ENCODE measurements at regions not wholly inside any gene's neighbourhood (a gene's known extent, or its start where the extent isn't known, plus 50 kb on each side); places are given as distances from the start of the nearest gene placed in this dataset.

DNA sequence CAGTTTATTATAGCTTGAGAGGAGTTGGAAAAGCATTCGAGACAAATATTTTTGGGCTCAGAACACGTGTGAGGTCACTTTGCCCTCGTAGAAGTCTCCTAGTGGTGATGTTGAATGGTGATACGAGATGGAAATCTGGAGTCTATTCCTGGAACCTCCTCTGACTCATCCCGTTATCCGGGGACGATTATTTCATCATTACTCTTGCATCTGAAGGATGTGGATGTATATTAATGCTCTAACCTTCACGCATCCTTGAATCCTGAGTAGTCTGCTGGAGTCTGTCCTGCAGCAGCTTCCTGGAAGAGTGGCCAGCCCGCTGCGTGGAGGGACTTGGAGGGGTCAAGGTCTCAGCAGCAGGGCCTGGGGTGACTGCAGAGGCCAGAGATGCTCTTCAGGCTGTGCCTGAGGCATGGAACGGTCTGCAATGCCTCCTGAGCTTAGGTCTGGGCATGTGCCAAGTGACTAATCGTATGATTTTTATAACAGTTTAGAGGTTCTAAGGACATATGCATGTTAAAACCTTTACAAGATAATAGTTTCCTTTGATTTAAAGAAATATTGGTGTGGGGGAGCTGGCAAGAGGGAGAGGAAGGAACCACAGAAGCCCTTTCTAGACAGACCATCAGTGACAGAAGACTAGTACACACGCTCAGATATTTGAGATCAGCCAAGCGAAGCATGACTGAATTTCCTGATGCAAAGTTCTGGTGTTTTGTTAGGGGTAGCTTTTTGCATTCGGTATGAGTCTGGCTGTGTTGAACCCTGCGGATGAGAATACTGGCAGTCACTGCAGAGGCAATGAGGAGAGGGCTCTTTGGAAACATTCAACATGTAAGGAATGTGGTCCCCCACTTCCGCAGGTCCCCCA is 400.2 kb downstream of the QKI start:
- no peak for DNase-seq

DNA sequence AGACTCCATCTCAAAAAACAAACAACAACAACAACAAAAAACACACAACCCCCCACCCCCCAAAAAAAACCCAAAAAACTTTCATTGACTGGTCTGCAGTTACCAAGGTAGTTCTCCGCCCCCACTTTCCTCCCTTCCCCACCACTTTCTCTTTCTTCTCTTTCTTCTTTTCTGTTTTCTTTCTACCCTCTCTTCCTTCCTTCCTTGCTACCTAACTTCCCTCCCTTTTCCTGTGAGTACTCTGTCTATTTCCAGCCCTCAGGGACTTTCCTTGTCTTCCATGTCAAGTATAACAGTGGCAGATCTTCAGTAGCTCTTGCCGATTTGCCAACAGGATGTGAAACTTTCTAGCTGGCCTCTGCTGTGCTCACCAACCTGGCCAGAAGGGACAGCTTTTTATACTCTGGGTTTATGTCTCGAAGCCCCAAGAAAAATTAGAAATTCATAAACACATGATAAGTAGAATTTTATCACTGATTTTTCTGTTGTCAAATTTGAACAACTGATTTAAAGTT is 399.5 kb downstream of the QKI start:
- no peak for DNase-seq

DNA sequence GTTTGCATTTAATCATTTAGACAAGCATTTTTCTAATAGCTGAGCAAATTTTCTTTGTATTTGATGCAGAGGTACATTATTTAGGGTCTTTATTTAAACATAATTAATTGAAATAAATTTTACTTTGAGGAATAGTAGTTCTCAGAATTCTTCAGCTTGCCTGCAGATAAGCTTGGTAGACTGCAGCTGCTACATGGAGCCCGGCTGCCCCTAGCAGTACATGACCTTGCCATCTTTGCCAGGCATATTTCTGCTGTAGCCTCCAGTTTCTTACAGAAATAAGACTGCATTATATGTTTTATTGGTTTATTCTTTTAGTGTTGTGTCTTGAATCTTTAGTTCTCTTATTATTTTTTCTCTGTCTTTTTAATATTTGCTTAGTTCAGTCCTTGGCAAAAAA is 396.8 kb downstream of the QKI start:
- no peak for DNase-seq

DNA sequence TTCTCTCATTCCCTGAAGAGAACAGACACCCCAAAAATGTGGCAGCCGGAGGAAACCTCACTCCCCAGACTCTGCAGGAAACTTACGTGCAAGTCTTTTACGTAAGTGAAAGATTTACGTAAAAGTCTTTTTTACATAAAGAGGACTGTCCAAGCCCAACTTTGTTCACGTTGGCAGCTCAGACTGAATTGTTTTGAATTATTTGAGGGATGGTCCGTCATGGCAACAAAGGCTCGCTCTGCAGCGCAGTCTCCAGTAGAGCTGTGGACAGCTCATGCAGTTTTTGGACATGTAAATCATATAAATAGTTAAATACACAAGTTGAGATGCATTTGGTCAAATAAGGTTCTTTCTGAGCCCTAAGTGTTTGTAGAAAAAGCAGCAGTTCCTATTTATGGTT is 394.8 kb downstream of the QKI start:
- DNase-seq = no peak

DNA sequence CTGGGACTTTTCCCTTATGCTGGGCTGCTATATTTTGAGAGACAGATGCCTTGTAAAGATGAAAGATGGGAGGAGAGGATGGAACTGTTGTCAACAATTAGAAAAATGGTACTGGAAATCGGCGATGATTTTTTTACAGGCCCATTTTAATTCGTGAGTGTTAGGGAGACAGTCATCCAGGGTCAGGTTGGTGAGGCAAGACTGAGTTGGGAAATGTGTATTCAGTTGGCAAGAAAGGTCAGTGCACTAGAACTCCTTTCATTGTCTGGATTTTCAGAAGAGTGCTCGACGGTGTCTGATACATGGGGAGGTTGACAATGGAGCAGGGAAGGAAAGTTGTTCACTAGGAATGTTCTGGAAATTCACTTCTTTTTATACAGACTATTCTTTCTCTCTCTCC is 394.4 kb downstream of the QKI start:
- no peak for DNase-seq

DNA sequence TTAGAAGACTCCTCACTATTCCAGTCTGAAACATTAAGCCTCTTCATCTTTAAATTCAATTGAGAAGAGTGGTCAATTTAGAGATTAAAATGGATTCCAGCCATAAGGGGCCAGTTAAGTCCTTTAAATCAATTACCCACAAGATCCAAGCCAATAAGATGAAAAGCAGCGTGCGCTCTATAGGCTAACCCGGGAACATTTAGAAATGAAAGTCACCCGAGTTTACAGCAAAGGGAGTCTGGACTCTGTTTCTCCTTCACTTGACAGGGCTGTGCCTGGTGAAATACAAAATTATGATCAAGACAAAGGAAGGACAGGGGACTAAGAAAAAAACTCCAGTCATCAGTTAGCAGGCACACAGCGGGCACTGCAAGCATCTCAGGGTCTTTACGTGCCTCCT is 393.7 kb downstream of the QKI start:
- no peak for DNase-seq

DNA sequence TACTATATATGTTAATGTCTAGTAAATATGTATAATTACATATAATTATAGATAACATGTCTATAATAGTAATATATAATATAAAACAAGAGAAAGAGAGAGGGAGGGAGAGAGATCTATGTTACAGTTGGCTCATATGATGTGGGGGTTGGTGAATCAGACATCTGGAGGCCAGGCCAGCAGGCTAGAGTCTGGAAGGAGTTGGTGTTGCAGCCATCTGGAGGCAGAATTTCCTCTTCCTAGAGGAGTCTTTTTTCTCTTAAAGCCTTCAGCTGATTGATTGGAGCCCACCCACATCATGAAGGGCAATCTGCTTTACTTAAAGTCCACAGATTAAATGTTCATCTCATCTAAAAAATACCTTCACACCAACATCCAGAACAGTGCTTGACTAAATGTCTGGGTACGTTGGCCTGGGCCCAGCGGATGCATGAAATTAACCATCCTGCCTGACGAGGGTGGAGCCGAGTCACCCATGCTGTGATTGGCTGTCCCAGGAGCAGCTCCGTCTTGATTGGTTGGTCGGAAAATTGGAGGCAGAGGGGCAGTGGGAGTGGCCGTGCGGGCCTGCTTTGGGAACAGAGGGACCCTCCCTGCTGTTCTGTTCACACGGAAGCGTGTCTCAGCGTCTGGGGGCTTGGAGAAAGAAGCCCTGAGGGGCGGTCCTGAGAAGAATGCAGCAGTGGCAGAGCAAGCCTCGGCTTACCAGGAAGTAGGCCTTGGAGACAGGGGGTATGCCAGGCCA is 392.4 kb downstream of the QKI start:
- DNase-seq = no peak

DNA sequence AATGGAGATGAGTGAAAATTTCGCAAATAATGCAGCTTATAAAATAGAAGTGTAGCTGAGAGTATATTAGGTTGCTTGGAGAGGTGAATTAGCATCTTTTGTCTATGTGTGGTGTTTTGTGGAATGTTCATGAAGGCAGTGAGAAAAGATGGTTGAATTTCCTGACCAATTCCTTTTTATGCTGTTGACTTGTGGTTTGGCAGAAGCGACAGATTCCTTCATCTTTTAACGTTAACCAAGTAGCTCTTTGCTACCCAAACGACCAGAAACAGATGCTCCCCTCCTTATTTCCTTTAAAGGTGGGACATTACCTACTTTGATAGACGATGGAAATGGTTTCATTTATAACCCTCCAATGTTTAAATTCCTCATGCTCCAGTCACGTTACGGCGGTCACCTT is 390.5 kb downstream of the QKI start:
- no peak for DNase-seq

DNA sequence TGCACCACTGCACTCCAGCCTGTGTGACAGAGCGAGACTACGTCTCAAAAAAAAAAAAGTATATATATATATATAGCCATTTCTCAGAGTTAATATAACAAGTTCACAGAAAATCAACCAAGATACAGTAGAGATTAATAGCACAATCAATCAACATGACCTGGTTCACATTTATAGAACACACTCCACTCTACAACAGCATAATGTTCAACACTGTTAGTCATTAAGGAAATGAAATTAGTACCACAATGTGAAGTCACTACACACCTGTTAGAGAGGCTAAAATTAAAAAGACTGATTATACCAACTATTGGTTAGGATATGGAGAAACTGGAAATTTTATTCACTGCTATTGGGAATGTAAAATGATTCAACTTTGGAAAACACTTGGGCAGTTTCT is 387.7 kb downstream of the QKI start:
- DNase-seq = no peak

DNA sequence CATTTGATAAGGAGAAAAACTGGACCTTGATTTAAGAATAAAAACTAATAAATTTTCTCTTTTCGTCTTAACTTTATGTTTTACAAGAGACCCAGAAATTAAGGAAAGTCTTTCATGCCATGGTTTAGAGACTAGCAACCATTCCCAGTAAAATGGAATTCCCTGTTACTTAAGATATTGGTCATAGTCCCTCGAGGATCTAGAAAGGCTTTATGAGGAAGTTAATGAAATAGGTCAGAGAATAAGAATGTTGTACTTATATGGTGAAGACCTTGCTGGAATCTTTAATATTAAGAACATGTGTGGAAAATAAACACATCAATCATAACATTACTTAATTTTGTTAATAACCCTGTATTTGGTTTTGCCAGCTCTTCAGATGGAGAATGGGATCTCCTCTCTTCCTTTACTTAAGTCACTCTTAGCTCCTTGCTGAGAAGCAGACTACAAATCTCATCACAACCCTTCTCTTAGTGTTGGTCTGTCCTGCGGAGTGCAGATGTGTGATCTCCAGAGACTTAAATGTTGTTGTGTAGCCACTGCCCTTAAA is 382.9 kb downstream of the QKI start:
- DNase-seq = no peak

DNA sequence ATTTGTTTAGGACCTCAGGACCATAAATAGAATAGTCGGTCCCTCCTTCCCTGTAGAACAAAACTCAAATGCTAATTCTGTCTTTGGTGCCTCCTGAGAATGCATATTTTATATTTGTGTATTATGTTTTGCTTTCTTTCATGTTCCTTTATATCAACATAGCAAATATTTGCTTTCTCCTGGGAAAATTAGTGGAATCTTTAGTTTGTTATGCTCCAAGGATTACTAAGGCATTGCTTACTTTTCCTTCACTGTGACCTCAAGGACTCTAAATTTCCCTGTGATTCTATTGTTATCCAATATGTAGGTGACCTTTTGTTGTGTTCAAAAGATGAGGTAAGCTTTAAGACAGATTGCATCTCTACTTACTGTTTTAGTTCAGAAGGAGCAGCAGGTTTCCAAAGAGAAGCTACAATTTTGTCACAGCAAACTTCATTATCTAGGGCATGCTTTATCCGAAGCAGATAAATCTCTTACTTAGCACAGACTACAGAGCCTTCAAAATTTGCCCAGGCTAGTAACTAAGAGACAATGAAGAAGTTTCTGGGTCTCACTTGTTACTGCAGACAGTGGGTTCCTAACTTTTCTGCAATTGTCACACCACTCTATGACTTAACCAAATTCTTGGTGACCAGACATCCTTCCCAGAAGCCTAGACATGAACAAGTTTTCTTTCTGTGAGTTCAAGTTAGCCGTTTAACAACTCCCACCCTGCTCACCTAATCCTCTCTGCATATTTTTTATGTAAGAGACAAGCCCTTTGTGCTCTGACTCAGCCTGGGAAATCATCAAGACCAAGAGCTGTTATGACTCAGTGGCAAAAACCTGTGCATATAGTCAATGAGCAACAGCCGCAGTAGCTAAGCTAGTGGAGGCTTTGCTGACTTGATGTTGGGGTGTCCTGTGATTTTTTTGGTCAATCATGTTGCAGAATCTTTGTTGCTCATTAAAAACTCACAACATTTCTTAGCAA is 378.8 kb downstream of the QKI start:
- no peak for DNase-seq

DNA sequence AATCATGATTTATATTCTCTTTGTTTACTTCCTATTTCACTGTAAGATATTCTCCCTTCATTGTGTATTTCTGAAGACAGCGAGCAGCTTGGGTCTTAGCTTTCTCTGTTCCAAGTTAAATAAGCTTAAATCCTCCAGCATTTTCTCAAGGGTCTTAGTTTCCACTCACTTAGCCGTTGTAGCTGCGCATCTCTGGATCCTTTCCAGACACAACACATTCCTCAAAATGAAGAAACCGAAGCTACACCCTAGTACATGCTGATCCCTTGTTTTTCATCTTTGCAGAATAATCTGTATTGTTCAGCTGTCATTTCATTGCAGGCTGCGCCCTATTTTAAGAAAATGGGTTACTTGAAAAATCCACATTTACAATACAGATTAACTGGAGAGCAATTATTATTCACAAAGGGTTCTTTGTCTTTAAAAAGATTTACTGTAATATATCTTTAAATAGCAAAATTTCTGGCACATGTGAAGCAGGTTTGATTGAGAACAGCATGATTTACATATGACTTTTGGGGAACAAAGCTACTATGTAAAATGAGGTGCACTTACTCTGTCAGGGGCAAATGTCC is 375.8 kb downstream of the QKI start:
- DNase-seq = no peak

DNA sequence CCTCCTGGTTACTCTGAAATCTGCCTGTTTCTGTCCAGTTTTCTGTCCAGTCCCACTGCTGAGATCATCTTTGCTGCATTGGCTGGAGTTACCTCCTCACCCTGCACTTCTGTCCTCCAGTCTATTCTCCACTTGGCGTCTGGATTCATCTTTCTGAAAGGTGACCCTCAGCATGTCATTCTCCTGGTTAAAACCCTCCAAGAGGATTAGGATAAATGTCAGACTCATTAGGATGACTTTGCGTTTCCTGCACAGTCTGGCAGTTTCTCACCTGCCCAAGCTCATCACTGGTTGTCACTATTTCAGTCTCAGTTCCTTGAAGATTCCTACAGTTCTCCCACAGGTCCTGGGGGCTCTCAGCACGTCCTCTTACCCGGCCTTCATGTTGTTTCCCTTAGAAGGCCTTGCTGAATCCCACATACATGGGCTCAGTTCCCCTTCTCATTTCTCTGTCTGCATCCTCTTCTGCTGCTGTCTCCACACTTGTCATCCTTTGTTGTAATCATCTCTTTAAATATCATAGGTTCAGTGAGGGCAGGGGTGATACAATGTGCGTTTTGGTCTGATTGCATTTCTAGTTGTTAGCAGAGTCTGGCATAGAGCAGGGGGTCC is 374.8 kb downstream of the QKI start:
- DNase-seq = no peak

DNA sequence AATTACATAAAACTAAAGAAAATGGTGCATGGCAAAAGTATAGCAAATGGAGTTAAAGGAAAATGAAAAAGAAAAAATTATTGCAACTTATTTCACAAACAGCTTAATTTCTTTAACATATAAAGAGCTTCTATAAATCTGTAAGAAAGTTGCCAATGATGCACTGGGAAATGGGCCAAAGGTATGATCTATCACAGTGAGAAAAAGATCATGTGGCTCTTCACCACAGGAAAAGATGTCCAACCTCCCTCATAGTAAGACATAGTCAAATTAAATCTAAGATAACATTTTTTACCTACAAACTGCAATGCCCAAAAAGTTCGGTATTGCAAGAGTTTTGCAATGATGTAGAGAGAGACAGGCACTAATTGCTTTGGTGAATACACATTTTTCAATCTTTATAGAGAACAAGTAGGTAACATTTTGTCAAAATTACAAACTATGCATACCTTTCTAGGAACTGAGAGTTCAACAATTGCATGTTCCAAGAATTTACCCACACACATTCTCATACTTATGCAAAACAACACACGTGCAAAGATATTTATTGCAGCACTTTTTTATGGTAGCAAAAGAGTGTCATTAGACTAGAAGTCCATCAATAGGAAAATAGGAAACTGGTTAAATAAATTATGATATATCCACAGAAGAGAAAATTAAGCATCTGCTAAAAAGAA is 372.6 kb downstream of the QKI start:
- no peak for DNase-seq

DNA sequence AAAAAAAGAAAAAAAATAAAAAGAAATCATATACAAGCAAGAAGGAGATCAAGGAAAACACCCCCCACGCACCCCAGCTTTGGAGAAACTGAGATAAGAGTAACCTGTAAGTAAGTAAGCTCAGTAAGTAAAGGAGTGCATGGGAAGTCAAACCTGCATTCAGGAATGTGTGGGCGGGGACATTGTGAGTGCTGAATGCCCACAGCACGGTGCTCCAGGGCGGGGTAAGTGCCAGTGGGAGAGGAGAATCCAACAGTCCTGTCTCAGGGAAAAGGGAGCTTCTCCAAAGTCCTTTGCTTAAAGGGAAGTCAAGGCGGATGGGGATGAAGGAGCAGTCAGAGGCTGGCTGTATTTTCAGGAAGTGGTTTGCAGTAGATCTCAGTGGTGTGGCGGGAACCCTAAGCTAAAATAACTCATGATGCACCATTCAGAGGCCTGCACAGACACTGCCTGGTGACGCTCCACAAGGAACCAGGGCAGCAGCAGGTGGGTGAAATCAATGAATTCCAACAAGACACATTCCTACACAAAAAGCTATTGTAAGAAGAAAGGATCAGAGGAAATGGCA is 368.0 kb downstream of the QKI start:
- no peak for DNase-seq

DNA sequence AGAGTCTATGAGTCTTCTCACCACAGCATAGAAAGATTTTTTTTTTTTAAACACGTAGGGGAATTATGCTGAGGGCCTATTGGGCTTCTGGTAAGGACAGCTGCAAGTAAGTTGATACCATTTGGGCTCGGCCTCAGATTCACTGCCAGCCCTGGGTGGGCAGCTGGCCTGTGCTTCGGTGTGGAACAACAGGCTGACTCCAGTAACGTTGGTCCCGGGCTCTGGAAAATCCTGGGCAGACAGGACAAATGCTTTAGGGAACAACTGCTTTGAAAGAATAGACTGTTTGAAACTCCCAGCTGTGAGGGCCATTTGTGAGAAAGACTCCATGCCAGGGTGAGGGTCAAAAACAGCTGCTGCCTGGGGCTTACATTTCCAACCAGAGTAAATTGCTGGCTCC is 366.5 kb downstream of the QKI start:
- no peak for DNase-seq

DNA sequence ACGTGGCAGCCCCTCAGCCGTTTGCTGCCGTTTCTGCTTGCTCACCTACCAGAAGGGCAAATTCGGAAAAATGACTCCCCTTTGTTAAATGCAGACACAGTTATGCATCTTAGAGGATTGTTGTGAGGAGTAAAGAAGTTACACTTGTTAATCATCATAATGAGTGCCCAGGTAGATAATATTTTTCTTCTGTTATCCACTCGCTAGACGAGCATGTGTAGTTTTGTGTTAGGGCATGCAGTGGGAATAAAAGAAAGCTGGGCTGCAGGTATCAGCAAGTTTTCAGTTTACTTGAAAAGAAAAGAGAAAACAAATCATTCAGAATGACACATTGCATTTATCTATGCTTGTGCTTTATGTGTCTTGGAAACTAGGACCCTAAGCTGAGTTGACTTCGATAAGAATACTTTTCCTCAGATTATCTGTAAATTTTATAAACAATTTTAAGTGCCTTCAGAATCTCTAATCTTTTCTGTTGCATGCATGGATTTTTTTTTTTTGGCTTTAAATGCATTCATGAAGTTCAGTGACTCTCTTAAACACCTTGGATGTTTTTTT is 365.3 kb downstream of the QKI start:
- no peak for DNase-seq

DNA sequence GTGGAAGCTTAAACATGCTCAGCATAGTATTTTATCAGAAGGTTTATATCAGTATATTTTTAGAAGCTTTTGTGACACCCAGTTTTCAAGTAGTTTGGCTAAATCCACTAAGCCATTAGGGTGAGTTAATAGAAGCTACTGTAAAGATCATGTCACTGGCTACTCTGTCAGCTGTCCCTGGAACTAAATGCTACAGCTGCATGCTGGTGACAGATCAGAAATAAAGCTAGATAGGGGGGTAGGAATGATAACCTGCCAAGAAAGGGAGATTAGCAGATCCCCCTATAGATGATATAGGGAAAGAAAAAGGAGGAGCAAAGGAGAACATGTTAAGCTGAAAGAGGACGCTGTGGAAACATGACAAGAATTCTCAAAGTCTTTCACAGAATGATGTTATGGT is 363.2 kb downstream of the QKI start:
- DNase-seq = no peak

DNA sequence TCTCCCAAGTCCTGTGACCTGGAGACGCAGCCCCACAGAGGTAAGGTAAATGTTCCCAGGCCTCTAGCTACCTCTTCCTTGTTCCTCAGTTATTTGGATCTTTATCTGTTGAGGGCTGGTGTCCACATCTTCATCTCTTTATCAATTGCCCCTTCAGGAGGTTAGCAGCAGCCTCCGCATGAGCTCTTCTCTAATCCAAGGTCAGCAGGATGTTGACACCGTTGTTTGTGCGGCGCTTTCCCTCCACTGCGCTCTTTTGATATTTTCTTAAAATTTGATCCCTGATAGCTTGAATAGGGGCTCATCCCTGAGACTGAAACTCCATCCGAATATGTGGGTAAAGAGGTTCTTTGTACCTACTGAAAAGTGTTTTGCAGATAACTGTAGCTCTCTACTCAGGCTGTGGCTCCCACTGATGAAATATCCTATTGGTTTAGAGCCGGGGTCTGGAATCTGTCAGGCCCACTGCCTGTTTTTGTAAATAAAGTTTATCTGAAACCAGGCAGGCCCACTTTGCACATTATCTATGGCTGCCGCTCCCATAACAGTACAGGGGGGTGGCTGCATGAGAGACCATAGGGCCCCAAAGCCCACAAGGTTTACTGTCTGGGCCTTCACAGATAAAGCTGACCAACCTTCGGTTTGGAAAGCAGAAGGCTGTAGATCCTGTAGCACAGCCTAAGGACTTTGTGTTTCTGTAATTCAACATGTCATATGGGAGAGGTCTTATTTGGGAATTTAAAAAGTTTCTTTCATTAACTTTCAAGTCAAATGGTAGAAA is 362.6 kb downstream of the QKI start:
- DNase-seq = no peak
